VCaP (cell line): ENCODE measurements at regions not wholly inside any gene's neighbourhood (a gene's known extent, or its start where the extent isn't known, plus 50 kb on each side); places are given as distances from the start of the nearest gene placed in this dataset.

Experiments
- H3K27ac ChIP-seq: fragments of 450-650 bp; 2 replicates; pipeline ENCODE4 v1.5.1; 2017
- CTCF ChIP-seq: fragments of 450-650 bp; conservative IDR thresholded peaks from 2 replicates; pipeline ENCODE4 v1.5.1; 2017; ENCODE audit warnings: mild to moderate bottlenecking, moderate library complexity

DNA sequence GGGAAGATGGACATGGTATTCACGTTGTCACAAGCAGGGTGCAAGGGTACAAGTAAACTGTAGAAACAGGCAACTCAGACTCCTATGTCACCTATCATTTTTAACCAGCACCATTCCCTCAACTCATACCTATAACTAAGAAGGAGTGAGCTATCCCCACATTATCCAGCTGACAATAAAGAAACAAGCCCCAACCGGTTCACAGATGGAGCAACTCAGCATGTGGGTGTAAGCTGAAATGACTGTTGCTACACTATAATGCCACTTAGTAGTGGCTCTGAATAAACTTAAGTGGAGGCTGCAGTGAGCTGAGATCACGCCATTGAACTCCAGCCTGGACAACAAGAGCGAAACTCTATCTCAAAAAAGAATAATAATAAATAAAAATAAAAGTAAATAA lies 829.5 kb upstream of the MDGA2 start:
- H3K27ac ChIP-seq: no peak overlapping the region
- TF ChIP-seq CTCF: no peak

DNA sequence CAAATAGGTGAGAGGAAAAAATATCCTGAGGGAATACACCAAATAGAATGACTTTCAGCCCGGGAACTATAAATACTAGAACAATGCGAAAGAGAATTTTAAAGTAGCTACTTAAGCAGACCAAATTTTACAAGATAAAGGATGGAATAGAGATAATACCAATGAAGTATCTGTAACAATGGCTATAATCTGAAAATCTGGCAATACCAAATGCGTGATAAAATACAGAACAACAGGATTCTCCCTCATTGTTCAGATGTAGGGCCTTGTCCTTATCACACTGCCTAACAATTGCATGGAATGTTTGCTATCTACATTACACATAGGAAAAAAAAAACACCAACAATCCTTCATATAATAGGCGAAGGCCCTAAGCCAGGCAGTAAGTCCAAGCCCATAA lies 815.4 kb upstream of the MDGA2 start:
- no peak overlapping the region for H3K27ac ChIP-seq
- no peak for TF ChIP-seq CTCF

GRCh38 chr14:48473944-48474343 lies 798.5 kb upstream of the MDGA2 start:
- TF ChIP-seq CTCF: no peak

DNA sequence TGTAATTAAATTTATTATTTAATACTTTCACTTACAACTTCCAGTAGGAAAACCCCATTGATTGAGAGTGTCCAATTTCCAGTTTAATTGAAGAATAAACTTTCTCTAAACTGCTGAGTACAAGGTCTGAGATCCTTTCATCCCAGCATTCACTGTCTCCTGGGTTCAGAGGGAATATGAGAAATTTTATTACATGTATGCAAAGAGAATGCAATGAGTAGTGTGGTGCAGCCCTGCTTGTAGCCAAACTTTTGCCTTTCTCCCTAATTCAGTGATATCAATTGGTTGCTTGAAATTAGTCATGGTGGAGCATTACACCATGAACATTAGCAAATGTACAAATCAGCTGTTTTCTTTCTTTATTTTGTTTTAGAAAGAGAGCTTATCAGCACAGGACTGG lies 780.6 kb upstream of the MDGA2 start:
- no peak overlapping the region for H3K27ac ChIP-seq
- no peak for TF ChIP-seq CTCF

More at GRCh38 chr14:48473944-48474343, 798.5 kb upstream of the MDGA2 start:
- H3K27ac ChIP-seq: no peak overlapping the region

DNA sequence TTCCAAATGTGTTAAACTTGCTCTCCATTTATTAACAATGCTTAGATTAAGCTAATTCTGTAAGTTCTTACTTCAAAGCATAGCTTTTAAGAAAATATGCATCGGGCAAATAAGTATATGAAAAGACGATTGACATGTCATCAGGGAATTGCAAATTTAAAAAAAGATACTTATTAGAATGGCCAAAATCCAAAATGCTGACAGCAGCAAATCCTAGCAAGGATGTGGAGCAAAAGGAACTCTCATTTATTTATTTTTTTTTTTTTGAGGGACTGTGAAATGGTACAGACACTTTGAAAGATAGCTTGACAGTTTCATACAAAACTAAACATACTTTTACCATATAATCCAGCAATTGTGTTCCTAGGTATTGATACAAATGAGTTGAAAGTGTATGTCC lies 779.5 kb upstream of the MDGA2 start:
- no peak overlapping the region for H3K27ac ChIP-seq

DNA sequence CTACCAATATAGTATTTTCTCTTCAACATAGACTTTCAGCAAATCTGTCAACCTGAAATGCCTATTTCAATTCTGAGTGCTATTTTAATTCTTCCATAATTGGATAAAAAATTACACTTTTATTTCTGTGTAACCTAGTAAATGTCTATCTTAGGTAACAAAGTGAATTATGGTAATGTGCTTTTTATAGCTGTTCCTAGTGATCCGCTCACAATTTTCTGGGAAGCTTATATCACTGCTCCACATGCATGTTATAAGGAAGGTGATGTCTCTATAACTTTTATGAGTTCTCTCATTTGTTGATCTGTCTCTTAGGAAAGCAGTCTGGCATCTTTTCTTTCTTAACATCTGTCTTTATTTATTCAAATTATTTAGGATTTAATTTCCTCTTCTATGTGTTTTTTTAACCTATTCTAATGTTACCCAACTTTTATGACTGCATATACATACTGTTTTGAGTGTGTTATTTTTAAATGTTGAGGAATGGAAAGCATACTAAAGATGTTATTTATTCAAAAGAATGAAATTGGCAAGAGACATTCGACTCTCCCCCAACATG lies 777.1 kb upstream of the MDGA2 start:
- TF ChIP-seq CTCF: no peak
- H3K27ac ChIP-seq: no peak overlapping the region

More for the DNA sequence above, 779.5 kb upstream of the MDGA2 start:
- TF ChIP-seq CTCF: no peak

- no peak overlapping the region for H3K27ac ChIP-seq
- no peak for TF ChIP-seq CTCF
These were observed 759.8 kb upstream of the MDGA2 start for GRCh38 chr14:48435221-48435620.
